ENCODE measurements at regions not wholly inside any gene's neighbourhood (a gene's known extent, or its start where the extent isn't known, plus 50 kb on each side); places are given as distances from the start of the nearest gene placed in this dataset.
"Not testable (repeated sequence)": the region's sequence is repeated elsewhere in the genome, so short reads cannot be mapped to it uniquely, and the experiment has no call there.

GRCh38 chr13:79187917-79188690, 218.0 kb downstream of the RBM26 start:
- no peak for DNase-seq

GRCh38 chr13:79185580-79185979, 220.5 kb downstream of the RBM26 start:
- DNase-seq: no peak

- DNase-seq: no peak
Observed at GRCh38 chr13:79183231-79183630, 222.8 kb downstream of the RBM26 start.

GRCh38 chr13:79173691-79174090, 232.4 kb downstream of the RBM26 start:
- not testable (repeated sequence) for DNase-seq

DNA sequence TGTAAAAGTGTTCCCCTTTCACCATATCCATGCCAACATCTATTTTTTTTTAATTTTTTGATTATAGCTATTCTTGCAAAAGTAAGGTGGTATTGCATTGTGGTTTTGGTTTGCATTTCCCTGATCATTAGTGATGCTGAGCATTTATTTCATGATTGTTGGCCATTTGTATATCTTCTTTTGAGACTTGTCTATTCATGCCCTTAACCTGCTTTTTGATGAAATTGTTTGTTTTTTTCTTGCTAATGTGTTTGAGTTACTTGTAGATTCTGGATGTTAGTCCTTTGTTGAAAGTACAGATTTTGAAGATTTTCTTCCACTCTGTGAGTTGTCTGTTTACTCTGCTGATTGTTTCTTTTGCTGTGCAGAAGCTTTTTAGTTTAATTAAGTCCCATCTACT, 233.1 kb downstream of the RBM26 start:
- DNase-seq: not testable (repeated sequence)

DNA sequence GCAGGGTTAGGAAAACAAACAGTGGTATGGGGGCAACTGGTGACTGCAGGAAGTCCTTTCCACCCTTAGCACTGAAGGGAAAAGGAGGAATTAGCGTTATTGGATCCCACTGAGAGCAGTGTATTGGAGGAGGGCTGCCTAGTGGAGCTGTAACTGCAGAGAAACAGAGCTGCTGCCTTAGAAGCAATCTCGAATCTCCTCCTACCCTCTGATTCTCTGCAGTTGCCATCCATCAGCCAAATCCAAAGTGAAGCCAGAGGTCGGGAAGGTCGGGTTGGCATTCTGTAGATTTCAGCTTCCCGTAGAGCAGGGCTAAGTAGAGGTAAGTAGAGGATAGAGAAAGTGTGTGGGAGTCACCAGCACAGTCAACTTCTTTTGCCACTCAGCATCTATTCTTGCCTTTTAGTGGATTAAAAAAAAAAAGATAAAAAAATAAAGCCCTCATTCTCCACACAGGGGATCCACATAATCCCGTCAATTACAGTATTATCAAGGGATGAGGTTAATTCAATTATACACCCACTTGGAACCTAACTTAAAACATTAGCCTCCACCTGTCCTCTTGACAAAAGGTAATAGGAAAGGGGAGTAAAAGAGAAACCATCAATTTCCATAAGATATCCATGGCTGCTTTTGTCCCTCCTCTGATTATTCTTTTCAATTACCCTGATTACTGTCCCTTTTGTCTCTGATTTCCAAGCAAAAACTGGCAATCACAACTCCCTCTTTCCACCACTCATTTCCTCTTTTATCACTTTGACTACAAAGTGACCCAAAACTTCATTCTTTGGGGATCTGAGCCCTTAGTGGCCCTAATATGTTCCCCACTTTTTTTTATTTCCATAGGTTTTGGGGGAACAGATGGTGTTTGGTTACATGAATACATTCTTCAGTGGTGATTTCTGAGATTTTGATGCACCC, 234.7 kb downstream of the RBM26 start:
- peak in 1 of 2 donors; percentile 10 for DNase-seq

DNA sequence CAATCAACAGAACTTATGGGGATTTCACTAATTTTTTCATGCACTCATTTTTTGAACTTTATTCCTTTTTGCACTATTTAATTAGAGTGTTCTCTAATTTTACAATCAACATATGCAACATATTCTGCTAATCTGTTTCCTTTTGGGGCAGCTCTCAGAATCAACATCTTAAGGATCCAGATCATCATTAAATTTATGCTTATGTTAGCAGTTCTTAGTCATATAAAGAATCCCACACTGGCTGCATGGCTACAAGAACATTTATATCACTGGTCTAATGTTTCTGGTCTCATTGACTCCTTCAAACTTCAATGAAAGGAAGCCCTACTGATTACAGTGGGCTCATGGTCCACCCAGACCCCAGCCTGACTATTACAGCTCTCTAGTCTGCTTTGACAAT, 245.2 kb downstream of the RBM26 start:
- DNase-seq: no peak

- no peak for DNase-seq
Observed at GRCh38 chr13:79155883-79156282, 250.2 kb downstream of the RBM26 start.

GRCh38 chr13:79149210-79149609, 256.8 kb downstream of the RBM26 start:
- no peak for DNase-seq

DNA sequence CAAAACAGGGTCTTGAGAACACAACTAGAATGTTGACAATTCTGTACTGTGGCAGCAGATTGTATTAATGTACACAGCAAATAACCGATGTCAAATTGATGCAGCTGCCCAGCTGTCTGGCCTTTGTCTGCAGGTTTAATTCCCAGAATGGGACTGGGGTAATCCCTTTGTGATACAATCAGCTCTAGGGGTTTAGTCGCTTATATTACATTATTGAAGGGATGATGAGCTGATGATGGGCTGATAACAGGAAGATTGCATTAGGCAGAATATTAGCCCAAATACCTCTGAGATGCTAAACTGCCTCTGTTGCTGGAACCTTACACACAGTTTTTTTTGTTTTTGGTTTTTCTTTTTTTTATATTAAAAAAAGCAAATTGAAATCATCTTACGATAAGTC, 265.0 kb downstream of the RBM26 start:
- DNase-seq: no peak

DNA sequence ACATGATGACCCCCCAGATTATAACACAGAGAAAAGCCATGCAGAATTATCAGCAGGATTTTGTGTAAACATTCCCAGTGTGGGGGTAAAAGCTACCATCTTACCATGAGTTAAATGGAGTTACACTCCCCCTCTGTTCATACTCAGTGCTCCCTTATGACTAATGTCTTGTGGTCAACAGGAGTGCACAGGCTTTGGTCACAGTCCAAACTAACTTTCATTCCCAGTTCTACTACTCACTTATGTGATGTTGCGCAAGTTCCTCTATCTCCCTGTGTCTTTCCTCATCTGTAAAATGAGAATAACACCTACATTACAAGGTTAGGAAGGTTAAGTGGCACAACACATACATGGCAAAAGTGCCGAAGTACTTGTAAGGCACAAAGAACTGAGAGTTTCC, 277.9 kb downstream of the RBM26 start:
- DNase-seq: no peak

GRCh38 chr13:79126706-79127105, 279.3 kb downstream of the RBM26 start:
- no peak for DNase-seq

DNA sequence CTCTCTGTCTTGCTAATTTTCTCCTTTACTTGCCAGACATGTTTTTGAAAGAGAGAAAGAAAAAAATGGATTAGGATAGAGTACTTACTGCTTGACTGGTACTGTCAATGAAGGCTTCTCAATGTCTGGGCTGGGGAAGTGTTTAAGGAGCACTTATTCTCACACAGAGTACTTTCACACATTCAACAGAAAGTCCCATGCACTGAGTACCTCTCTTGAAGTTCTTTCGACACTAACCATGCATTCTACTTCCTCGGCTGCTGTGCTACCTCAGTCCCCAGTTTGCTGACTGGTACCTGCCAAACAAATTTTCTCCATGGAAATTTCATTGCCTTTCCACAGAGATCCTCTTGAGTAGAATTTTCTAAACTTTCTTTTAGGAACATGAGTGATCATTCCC, 281.9 kb downstream of the RBM26 start:
- no peak for DNase-seq

- DNase-seq: no peak
Observed at GRCh38 chr13:79121286-79121685, 284.8 kb downstream of the RBM26 start.

DNA sequence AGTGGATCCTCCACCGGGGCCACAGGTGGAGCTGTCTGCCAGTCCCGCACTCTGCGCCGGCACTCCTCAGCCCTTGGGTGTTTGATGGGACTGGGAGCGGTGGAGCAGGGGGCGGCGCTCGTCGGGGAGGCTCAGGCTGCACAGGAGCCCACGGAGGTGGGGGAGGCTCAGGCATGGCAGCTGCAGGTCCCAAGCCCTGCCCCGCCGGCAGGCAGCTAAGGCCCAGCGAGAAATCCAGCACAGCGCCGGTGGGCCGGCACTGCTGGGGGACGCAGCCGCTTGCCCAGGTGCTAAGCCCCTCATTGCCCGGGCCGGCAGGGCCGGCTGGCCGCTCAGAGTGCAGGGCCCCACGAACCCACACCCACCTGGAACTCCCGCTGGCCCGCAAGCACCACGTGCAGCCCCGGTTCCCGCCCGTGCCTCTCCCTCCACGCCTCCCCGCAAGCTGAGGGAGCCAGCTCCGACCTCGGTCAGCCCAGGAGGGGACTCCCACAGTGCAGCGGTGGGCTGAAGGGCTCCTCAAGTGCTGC, 286.4 kb downstream of the RBM26 start:
- DNase-seq: no peak

DNA sequence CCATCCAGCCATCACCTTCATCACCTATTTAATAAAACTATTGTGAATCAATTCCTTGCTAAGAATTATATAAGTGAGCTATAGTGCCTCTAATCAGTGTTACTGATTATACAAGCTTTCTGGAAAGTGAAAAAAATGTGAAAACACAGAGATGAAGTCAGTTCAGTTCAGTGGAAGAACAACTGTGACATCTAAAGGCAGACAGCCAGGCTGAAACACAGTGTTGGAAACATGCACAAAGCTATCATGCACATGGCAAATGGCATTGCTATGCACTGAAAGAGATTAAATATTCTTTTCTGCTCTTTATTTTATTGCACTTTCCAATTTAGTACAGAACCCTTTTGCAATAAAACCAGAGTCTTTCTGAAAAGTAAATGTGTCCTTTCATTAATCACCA, 294.0 kb downstream of the RBM26 start:
- no peak for DNase-seq

DNA sequence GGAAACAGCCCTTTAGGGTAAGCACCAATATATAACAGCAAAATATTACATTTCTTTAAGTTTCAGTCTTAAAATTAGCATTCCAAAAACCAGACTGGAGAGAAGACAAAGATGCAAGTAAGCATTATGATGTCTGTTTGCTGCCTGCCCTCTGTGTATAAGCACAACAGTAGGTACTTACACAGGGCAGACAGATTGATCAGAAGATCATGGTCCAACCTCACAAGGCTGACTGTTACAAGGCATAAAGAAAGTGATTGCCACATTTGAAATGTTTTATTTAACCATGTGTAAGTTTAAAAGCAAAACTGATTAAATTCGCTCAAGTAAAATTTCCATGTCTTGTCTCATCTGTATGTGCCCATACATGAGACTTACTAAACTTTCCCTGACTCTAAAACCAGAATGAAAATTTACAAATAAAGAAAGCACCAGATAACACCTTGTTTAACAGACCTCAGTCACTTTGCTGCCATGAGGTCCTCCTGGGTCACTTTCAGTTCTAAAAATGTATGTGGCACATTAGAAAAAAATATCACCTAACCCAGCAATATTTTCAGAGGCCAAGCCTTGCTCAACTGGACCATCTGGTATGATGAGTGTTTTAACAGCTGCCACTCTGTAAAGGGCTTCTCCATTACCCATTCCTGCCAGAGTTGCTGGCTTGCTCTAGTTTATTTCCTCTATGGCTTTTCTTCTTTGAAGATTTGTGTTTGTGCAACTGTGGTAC, 297.0 kb downstream of the RBM26 start:
- DNase-seq: no peak

DNA sequence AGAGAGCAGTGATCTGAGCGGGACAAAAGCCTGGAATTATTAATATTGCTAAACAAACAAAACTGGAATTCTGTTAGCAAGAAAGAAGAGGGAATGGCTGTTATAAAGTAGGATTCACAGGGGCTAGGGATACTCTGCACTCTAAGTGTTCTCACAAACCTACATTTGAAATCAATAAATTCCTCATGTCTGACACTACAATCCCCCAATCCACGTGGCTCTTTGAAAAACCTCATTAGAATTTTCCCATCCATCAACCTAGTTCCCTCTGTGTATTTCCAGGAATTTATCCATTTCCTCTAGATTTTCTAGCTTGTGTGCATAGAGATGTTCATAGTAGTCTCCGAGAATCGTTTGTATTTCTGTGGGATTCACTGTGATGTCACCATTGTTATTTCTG, 307.5 kb downstream of the RBM26 start:
- DNase-seq: no peak

GRCh38 chr13:79097201-79097600, 308.9 kb downstream of the RBM26 start:
- DNase-seq: no peak

DNA sequence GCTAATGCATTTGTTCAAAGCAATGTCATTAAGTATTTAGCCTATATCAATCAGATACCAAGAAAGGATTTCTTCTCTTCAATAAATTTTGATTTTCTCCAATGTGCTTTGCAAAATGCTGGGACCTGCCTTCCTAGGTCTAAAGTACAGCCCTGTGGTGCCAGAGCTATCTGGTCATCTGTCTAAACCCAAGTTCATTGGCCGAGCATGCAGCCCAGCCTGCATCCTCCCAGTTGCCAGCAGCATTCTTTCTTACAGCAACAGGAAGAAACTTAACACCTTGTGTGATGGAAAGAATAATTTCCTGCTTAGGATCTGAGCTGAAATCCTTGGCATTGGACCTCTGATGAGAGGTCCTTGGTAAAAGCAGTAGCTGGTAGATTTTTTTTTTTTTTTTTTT, 310.0 kb downstream of the RBM26 start:
- DNase-seq: no peak

DNA sequence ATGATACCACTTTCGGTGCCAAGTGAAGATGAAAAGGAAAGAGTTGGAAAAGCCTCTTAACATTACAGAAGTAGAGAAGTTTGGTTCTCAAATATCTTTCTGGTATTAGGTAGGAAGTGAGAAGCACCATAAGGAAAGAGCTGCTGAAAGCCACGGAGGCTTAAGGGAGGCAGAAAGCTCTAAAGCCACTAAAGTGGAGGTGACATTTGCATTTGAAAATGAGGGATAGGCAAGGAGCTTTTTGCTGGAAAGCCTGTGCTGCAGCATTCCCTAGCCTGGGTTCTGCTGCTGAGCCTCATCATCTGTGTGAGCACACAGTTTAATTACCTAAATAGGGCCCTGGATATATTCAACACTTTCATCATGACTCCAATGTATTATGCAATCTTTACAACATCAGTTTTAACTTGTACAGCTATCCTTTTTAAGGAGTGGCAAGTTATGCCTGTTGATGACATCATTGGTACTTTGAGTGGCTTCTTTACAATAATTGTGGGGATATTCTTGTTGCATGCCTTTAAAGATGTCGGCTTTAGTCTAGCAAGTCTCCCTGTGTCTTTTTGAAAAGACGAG, 315.4 kb downstream of the RBM26 start:
- DNase-seq: no peak

- DNase-seq: no peak
Observed at GRCh38 chr13:79084802-79085424, 321.1 kb downstream of the RBM26 start.

Data from inflammatory macrophage treated with lipopolysaccharide for 1 hour (primary cell).